Keratinocyte (primary cell): ENCODE measurements at regions not wholly inside any gene's neighbourhood (a gene's known extent, or its start where the extent isn't known, plus 50 kb on each side); places are given as distances from the start of the nearest gene placed in this dataset.
"Not testable (repeated sequence)": the region's sequence is repeated elsewhere in the genome, so short reads cannot be mapped to it uniquely, and the experiment has no call there.

Experiments
- DNase-seq: peaks from one replicate; pipeline ENCODE4 v3.0.0-alpha.2; 2011; ENCODE audit warnings: low read depth, missing footprints, low spot score
- FAIRE-seq: peaks from 2 replicates; lab custom pipeline; 2011; peaks lifted over from hg19 to GRCh38; lab: Jason Lieb, UNC
- H2AFZ ChIP-seq: 2 replicates; pipeline ENCODE4 v1.6.0; 2012; ENCODE audit warnings: low read length, control low read depth, inconsistent platforms; ENCODE audit not compliant: control insufficient read depth
- H3K27ac ChIP-seq: 2 replicates; pipeline ENCODE4 v1.5.1; 2011; ENCODE audit warnings: low read length; ENCODE audit not compliant: control insufficient read depth, insufficient read depth
- H3K27me3 ChIP-seq: 3 replicates; pipeline ENCODE4 v1.6.0; 2011; ENCODE audit warnings: low read length; ENCODE audit not compliant: control insufficient read depth, insufficient read depth; ENCODE audit errors: extremely low read depth
- H3K36me3 ChIP-seq, 2 experiments: 2 replicates in 1 of 2; 3 replicates in 1 of 2; pipeline ENCODE4 v1.5.1; 2011; ENCODE audit warnings: low read length in 2 of 2, mild to moderate bottlenecking in 1 of 2; ENCODE audit not compliant: control insufficient read depth in 2 of 2, insufficient read depth in 2 of 2; ENCODE audit errors: extremely low read depth in 1 of 2
- H3K4me1 ChIP-seq: 3 replicates; pipeline ENCODE4 v1.5.1; 2011; ENCODE audit warnings: low read length; ENCODE audit not compliant: control insufficient read depth, insufficient read depth; ENCODE audit errors: extremely low read depth
- H3K4me2 ChIP-seq: 3 replicates; pipeline ENCODE4 v1.6.0; 2011; ENCODE audit warnings: low read depth, low read length; ENCODE audit not compliant: control insufficient read depth, insufficient read depth; ENCODE audit errors: extremely low read depth
- H3K4me3 ChIP-seq, 3 experiments: fragments of 200-600 bp in 1 of 3; sonication (generic) in 1 of 3; 2 replicates in 2 of 3; 3 replicates in 1 of 3; pipeline ENCODE4 v1.5.1; 2011 to 2016; ENCODE audit warnings: low read length in 3 of 3, mild to moderate bottlenecking in 3 of 3, control low read depth in 2 of 3, inconsistent platforms in 1 of 3, low read depth in 1 of 3, mixed read lengths in 1 of 3, mixed run types in 1 of 3, moderate library complexity in 1 of 3; ENCODE audit not compliant: control insufficient read depth in 2 of 3, insufficient read depth in 2 of 3; ENCODE audit errors: extremely low read depth in 1 of 3
- H3K79me2 ChIP-seq: 2 replicates; pipeline ENCODE4 v1.6.0; 2012; ENCODE audit warnings: low read length; ENCODE audit not compliant: control insufficient read depth, insufficient read depth
- H3K9ac ChIP-seq: 3 replicates; pipeline ENCODE4 v1.6.0; 2011; ENCODE audit warnings: low read length; ENCODE audit not compliant: control insufficient read depth, insufficient read depth; ENCODE audit errors: extremely low read depth
- H3K9me1 ChIP-seq: 3 replicates; pipeline ENCODE4 v1.6.0; 2011; ENCODE audit warnings: low read length; ENCODE audit not compliant: control insufficient read depth, insufficient read depth; ENCODE audit errors: extremely low read depth
- H3K9me3 ChIP-seq: 2 replicates; pipeline ENCODE4 v1.5.1; 2012; ENCODE audit warnings: low read depth, low read length; ENCODE audit not compliant: control insufficient read depth
- H4K20me1 ChIP-seq: 3 replicates; pipeline ENCODE4 v1.6.0; 2011; ENCODE audit warnings: low read length; ENCODE audit not compliant: control insufficient read depth, insufficient read depth; ENCODE audit errors: extremely low read depth
- dilution Hi-C: fragments of 300-500 bp; cut with MboI; formaldehyde crosslinking; loops from one replicate; pipeline ENCODE4 v1.7.0; 2020; ENCODE audit warnings: low sequenced_read_pairs; ENCODE audit not compliant: extremely low pct_ligation_motif_present

DNA sequence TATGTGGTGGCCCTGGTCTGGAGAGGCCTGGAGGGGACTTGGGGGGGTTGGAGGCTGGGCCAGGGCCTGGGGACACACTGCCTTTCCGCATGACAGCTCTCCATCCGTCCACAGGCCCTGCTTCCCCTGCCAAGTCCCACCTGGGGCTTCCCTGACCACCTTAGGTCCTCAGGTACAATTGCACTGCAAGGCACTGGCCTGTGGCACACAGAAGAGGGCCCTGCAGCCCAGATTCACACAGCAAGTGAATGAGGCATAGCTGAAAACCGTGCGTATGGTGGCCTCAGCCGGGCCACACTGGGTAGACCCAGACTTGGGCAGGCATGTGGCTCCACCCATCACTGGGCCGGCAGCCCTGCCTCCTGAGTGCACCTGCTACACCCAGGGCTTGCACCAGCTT is 114.2 kb downstream of the TNFRSF13B start:
- H3K4me3 ChIP-seq, H3K36me3 ChIP-seq, H3K27me3 ChIP-seq, H2AFZ ChIP-seq, H3K79me2 ChIP-seq, H4K20me1 ChIP-seq, H3K9me1 ChIP-seq, dilution Hi-C loops, DNase-seq, H3K9me3 ChIP-seq, H3K4me2 ChIP-seq, H3K9ac ChIP-seq, FAIRE-seq, H3K27ac ChIP-seq: not testable (repeated sequence)
- H3K4me1 ChIP-seq: peaks cover 10% of the 10 kb centered on the region

- H3K9ac ChIP-seq, H3K9me1 ChIP-seq, H3K9me3 ChIP-seq, H3K27ac ChIP-seq, H3K4me3 ChIP-seq, H3K27me3 ChIP-seq, H4K20me1 ChIP-seq, FAIRE-seq, H3K36me3 ChIP-seq, H3K79me2 ChIP-seq, DNase-seq, H3K4me2 ChIP-seq, H2AFZ ChIP-seq, dilution Hi-C loops: not testable (repeated sequence)
- peaks cover 10% of the 10 kb centered on the region for H3K4me1 ChIP-seq
Observed at GRCh38 chr17:16856846-16857245, 115.1 kb downstream of the TNFRSF13B start.

GRCh38 chr17:16856171-16856570 is 115.7 kb downstream of the TNFRSF13B start:
- H3K9me3 ChIP-seq, dilution Hi-C loops, H3K27me3 ChIP-seq, H3K4me3 ChIP-seq, DNase-seq, H3K27ac ChIP-seq, H3K9ac ChIP-seq, H3K9me1 ChIP-seq, H4K20me1 ChIP-seq, H2AFZ ChIP-seq, H3K36me3 ChIP-seq, FAIRE-seq, H3K4me1 ChIP-seq, H3K79me2 ChIP-seq, H3K4me2 ChIP-seq: not testable (repeated sequence)

DNA sequence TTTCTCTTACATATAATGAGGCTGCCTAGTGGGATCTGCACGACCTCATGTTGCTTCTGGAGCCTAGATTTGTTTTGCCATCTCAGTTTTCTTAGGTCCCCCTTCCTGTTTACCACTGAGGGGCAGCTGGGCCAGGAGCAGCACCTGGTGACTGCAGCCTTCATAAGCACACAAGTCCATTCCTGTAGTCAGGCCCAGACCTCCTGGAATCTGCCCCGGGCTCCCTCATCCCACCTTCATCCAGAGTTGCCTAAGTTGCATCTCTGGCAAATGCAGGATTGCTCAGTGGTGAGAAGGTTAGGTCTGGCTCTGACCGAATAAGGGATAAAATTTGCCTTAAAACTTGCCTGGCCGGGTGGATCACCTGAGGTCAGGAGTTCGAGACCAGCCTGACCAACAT is 117.3 kb downstream of the TNFRSF13B start:
- H3K4me3 ChIP-seq, H2AFZ ChIP-seq, H3K36me3 ChIP-seq, dilution Hi-C loops, H3K9me3 ChIP-seq, DNase-seq, H3K27ac ChIP-seq, H3K79me2 ChIP-seq, H3K4me2 ChIP-seq, H3K9ac ChIP-seq, H3K4me1 ChIP-seq, H4K20me1 ChIP-seq, FAIRE-seq, H3K9me1 ChIP-seq, H3K27me3 ChIP-seq: not testable (repeated sequence)
